HG02884 (cell line): ENCODE measurements at regions not wholly inside any gene's neighbourhood (a gene's known extent, or its start where the extent isn't known, plus 50 kb on each side); places are given as distances from the start of the nearest gene placed in this dataset.

Source experiments
- ATAC-seq: cut with Tn5 transposase; IDR thresholded peaks from one replicate; pipeline ENCODE4 v1.9.1; 2021; ENCODE audit warnings: mild to moderate bottlenecking, moderate library complexity; ENCODE audit not compliant: unreplicated experiment

- no peak for ATAC-seq
Observed at GRCh38 chr6:1514078-1514477, 95.6 kb upstream of the FOXC1 start.

GRCh38 chr6:1515280-1515679 is 94.4 kb upstream of the FOXC1 start:
- no peak for ATAC-seq

- no peak for ATAC-seq
Observed at GRCh38 chr6:1515781-1516180, 93.9 kb upstream of the FOXC1 start.

GRCh38 chr6:1516742-1517520 is 92.8 kb upstream of the FOXC1 start:
- ATAC-seq = no peak

GRCh38 chr6:1518855-1519254 is 90.9 kb upstream of the FOXC1 start:
- no peak for ATAC-seq

GRCh38 chr6:1519597-1519996 is 90.1 kb upstream of the FOXC1 start:
- ATAC-seq = no peak

GRCh38 chr6:1522779-1523178 is 86.9 kb upstream of the FOXC1 start:
- ATAC-seq = no peak

- ATAC-seq = no peak
Observed at GRCh38 chr6:1524040-1524480, 85.7 kb upstream of the FOXC1 start.

- ATAC-seq = no peak
Observed at GRCh38 chr6:1525364-1526038, 84.2 kb upstream of the FOXC1 start.

GRCh38 chr6:1526398-1527072 is 83.2 kb upstream of the FOXC1 start:
- ATAC-seq = no peak

- no peak for ATAC-seq
Observed at GRCh38 chr6:1527073-1527457, 82.7 kb upstream of the FOXC1 start.

- ATAC-seq = no peak
Observed at GRCh38 chr6:1535295-1535694, 74.4 kb upstream of the FOXC1 start.

- ATAC-seq = no peak
Observed at GRCh38 chr6:1536526-1537429, 72.9 kb upstream of the FOXC1 start.

GRCh38 chr6:1538369-1538768 is 71.3 kb upstream of the FOXC1 start:
- ATAC-seq = no peak

GRCh38 chr6:1538810-1539478 is 70.8 kb upstream of the FOXC1 start:
- no peak for ATAC-seq

GRCh38 chr6:1540864-1541521 is 68.7 kb upstream of the FOXC1 start:
- ATAC-seq = no peak

- ATAC-seq = no peak
Observed at GRCh38 chr6:1542335-1542734, 67.4 kb upstream of the FOXC1 start.

GRCh38 chr6:1542764-1543163 is 67.0 kb upstream of the FOXC1 start:
- no peak for ATAC-seq

GRCh38 chr6:1544000-1544399 is 65.7 kb upstream of the FOXC1 start:
- no peak for ATAC-seq

GRCh38 chr6:1544603-1545002 is 65.1 kb upstream of the FOXC1 start:
- ATAC-seq = no peak
